ENCODE measurements at regions not wholly inside any gene's neighbourhood (a gene's known extent, or its start where the extent isn't known, plus 50 kb on each side); places are given as distances from the start of the nearest gene placed in this dataset.

- no peak for DNase-seq
Measured at GRCh38 chr2:821546-821945, 129.1 kb upstream of the SNTG2 start.

- DNase-seq, result no peak
Measured at GRCh38 chr2:819601-820000, 131.0 kb upstream of the SNTG2 start.

GRCh38 chr2:819121-819520 lies 131.5 kb upstream of the SNTG2 start:
- no peak for DNase-seq

GRCh38 chr2:817336-818015 lies 133.2 kb upstream of the SNTG2 start:
- no peak for DNase-seq

- no peak for DNase-seq
Measured at GRCh38 chr2:816278-816677, 134.4 kb upstream of the SNTG2 start.

GRCh38 chr2:810397-810796 lies 133.2 kb upstream of the TMEM18 start:
- no peak for DNase-seq

- no peak for DNase-seq
Measured at GRCh38 chr2:807300-807699, 130.1 kb upstream of the TMEM18 start.

- no peak for DNase-seq
Measured at GRCh38 chr2:805664-806063, 128.5 kb upstream of the TMEM18 start.

- DNase-seq, result no peak
Measured at GRCh38 chr2:797993-798392, 120.8 kb upstream of the TMEM18 start.

GRCh38 chr2:797556-797955 lies 120.3 kb upstream of the TMEM18 start:
- no peak for DNase-seq

- DNase-seq, result no peak
Measured at GRCh38 chr2:796141-796985, 119.2 kb upstream of the TMEM18 start.

- DNase-seq, result no peak
Measured at GRCh38 chr2:795531-796041, 118.4 kb upstream of the TMEM18 start.

- DNase-seq, result no peak
Measured at GRCh38 chr2:794554-795241, 117.5 kb upstream of the TMEM18 start.

GRCh38 chr2:793236-793635 lies 116.0 kb upstream of the TMEM18 start:
- DNase-seq, result no peak

- DNase-seq, result no peak
Measured at GRCh38 chr2:792687-793086, 115.5 kb upstream of the TMEM18 start.

- DNase-seq, result no peak
Measured at GRCh38 chr2:790634-791245, 113.5 kb upstream of the TMEM18 start.

GRCh38 chr2:790081-790480 lies 112.9 kb upstream of the TMEM18 start:
- no peak for DNase-seq

- DNase-seq, result no peak
Measured at GRCh38 chr2:789529-789928, 112.3 kb upstream of the TMEM18 start.

- DNase-seq, result no peak
Measured at GRCh38 chr2:788227-789032, 111.2 kb upstream of the TMEM18 start.

GRCh38 chr2:784753-785152 lies 107.5 kb upstream of the TMEM18 start:
- no peak for DNase-seq

GRCh38 chr2:780581-780980 lies 103.4 kb upstream of the TMEM18 start:
- no peak for DNase-seq

GRCh38 chr2:780002-780401 lies 102.8 kb upstream of the TMEM18 start:
- no peak for DNase-seq
